SK-N-SH (cell line): ENCODE measurements at regions not wholly inside any gene's neighbourhood (a gene's known extent, or its start where the extent isn't known, plus 50 kb on each side); places are given as distances from the start of the nearest gene placed in this dataset.

Experiments used
- CTCF ChIA-PET: fragments of 300-600, 350-600 bp; formaldehyde crosslinking; extraction: SDS; loops from one replicate; lab custom pipeline; 2021; lab: Yijun Ruan, JAX
- POLR2A ChIA-PET: fragments of 350-600 bp; sonication (Branson Sonifier 250); formaldehyde crosslinking; extraction: SDS; loops from one replicate; lab custom pipeline; 2020; ENCODE audit warnings: antibody characterized with exemption, inconsistent platforms; lab: Yijun Ruan, JAX
- DNase-seq: peaks from one replicate; pipeline ENCODE4 v3.0.0; 2012
- H2AFZ ChIP-seq: fragments of 200-600 bp; sonication (generic); 2 replicates; pipeline ENCODE4 v1.8.1; 2016; ENCODE audit warnings: antibody characterized with exemption, mild to moderate bottlenecking, low read depth
- H3F3A ChIP-seq: fragments of 200-600 bp; sonication (generic); replicated peaks from 2 replicates; pipeline ENCODE3; 2016; ENCODE audit warnings: antibody characterized with exemption, mild to moderate bottlenecking; ENCODE audit not compliant: insufficient read depth
- H3K27ac ChIP-seq, 2 experiments: fragments of 200-500 bp in 1 of 2; fragments of 200-600 bp in 1 of 2; sonication (Bioruptor generic) in 1 of 2; sonication (generic), shearing (Covaris generic) in 1 of 2; 2 replicates each; pipeline versions ENCODE4 v1.5.1 to v1.6.1; 2014 to 2016; ENCODE audit warnings: low read depth in 2 of 2, inconsistent platforms in 1 of 2, low read length in 1 of 2, mild to moderate bottlenecking in 1 of 2, mixed read lengths in 1 of 2
- H3K27me3 ChIP-seq: fragments of 200-600 bp; sonication (generic), shearing (Covaris generic); 2 replicates; pipeline ENCODE4 v1.6.1; 2016; ENCODE audit warnings: mixed run types; ENCODE audit not compliant: insufficient read depth
- H3K36me3 ChIP-seq, 2 experiments: fragments of 200-500 bp in 1 of 2; fragments of 200-600 bp in 1 of 2; sonication (Bioruptor generic) in 1 of 2; sonication (generic) in 1 of 2; replicated peaks in 1 of 2; 2 replicates each; pipeline versions ENCODE3 to v1.5.1; 2014 to 2016; ENCODE audit warnings: low read length in 1 of 2, mild to moderate bottlenecking in 1 of 2; ENCODE audit not compliant: insufficient read depth in 2 of 2, control insufficient read depth in 1 of 2
- H3K4me1 ChIP-seq, 2 experiments: fragments of 200-500 bp in 1 of 2; fragments of 200-600 bp in 1 of 2; sonication (Bioruptor generic) in 1 of 2; sonication (generic), shearing (Covaris generic) in 1 of 2; 2 replicates each; pipeline versions ENCODE4 v1.5.1 to v1.6.1; 2014 to 2016; ENCODE audit warnings: low read depth in 1 of 2, low read length in 1 of 2, mixed run types in 1 of 2; ENCODE audit not compliant: insufficient read depth in 2 of 2, control insufficient read depth in 1 of 2
- H3K4me2 ChIP-seq: fragments of 200-600 bp; sonication (generic), shearing (Covaris generic); 2 replicates; pipeline ENCODE4 v1.6.1; 2017; ENCODE audit warnings: mixed run types
- H3K4me3 ChIP-seq, 2 experiments: fragments of 200-500 bp in 1 of 2; fragments of 200-600 bp in 1 of 2; sonication (Bioruptor generic) in 1 of 2; sonication (generic), shearing (Covaris generic) in 1 of 2; 2 replicates each; pipeline versions ENCODE4 v1.5.1 to v1.8.1; 2014 to 2016; ENCODE audit warnings: low read depth in 2 of 2, inconsistent platforms in 1 of 2, low read length in 1 of 2, mild to moderate bottlenecking in 1 of 2, mixed read lengths in 1 of 2, moderate library complexity in 1 of 2
- H3K79me2 ChIP-seq: fragments of 200-600 bp; sonication (generic); 2 replicates; pipeline ENCODE4 v1.8.1; 2017; ENCODE audit warnings: mild to moderate bottlenecking; ENCODE audit not compliant: insufficient read depth
- H3K9ac ChIP-seq: fragments of 200-600 bp; sonication (generic); 2 replicates; pipeline ENCODE4 v1.6.1; 2017; ENCODE audit warnings: mixed run types
- H3K9me2 ChIP-seq: fragments of 200-600 bp; sonication (generic); 2 replicates; pipeline ENCODE4 v1.6.1; 2017; ENCODE audit warnings: mixed run types
- H3K9me3 ChIP-seq: fragments of 200-600 bp; sonication (generic); 2 replicates; pipeline ENCODE4 v1.6.1; 2017; ENCODE audit warnings: mixed run types, mild to moderate bottlenecking, moderate library complexity
- H4K20me1 ChIP-seq: fragments of 200-600 bp; sonication (generic); 2 replicates; pipeline ENCODE4 v1.6.1; 2017; ENCODE audit warnings: mild to moderate bottlenecking, mixed run types; ENCODE audit not compliant: insufficient read depth
- CHD2 ChIP-seq: fragments of 150-350 bp; IDR thresholded peaks from 2 replicates; pipeline ENCODE4 v1.6.1; 2018; ENCODE audit warnings: low read length; ENCODE audit not compliant: partially characterized antibody
- ELF1 ChIP-seq: IDR thresholded peaks from 2 replicates; pipeline ENCODE4 v1.4.0; 2012
- EP300 ChIP-seq, 2 experiments: IDR thresholded peaks; 2 replicates each; pipeline versions ENCODE4 v1.4.0 to v1.6.1; 2012; ENCODE audit warnings: borderline replicate concordance in 1 of 2, low read depth in 1 of 2, low read length in 1 of 2
- FOXJ3 ChIP-seq: sonication (generic); formaldehyde crosslinking; IDR thresholded peaks from 2 replicates; pipeline ENCODE4 v1.5.1; 2020; ENCODE audit warnings: mild to moderate bottlenecking, missing genetic modification reagents
- FOXM1 ChIP-seq: IDR thresholded peaks from 2 replicates; pipeline ENCODE4 v1.4.0; 2012; ENCODE audit warnings: low read depth, mild to moderate bottlenecking
- GATA2 ChIP-seq: sonication (generic); formaldehyde crosslinking; IDR thresholded peaks from 2 replicates; pipeline ENCODE4 v1.5.0; 2020; ENCODE audit warnings: mild to moderate bottlenecking, missing genetic modification reagents
- IRF3 ChIP-seq: fragments of 150-350 bp; IDR thresholded peaks from 2 replicates; pipeline ENCODE4 v1.6.1; 2016; ENCODE audit warnings: mild to moderate bottlenecking, low read depth, low read length
- NRF1 ChIP-seq: IDR thresholded peaks from 2 replicates; pipeline ENCODE4 v1.6.1; 2012; ENCODE audit warnings: low read depth, mild to moderate bottlenecking, low read length
- RAD21 ChIP-seq: IDR thresholded peaks from 2 replicates; pipeline ENCODE4 v1.6.1; 2012; ENCODE audit warnings: mild to moderate bottlenecking, low read length
- REST ChIP-seq: IDR thresholded peaks from 2 replicates; pipeline ENCODE4 v1.6.1; 2012; ENCODE audit warnings: mild to moderate bottlenecking, low read depth, low read length, moderate library complexity
- RXRA ChIP-seq: IDR thresholded peaks from 2 replicates; pipeline ENCODE4 v1.4.0; 2012; ENCODE audit warnings: low read depth, mild to moderate bottlenecking, borderline replicate concordance
- SIN3A ChIP-seq: IDR thresholded peaks from 2 replicates; pipeline ENCODE4 v1.6.1; 2012; ENCODE audit warnings: low read depth, mild to moderate bottlenecking, low read length, moderate library complexity, borderline replicate concordance
- SMC3 ChIP-seq: IDR thresholded peaks from 2 replicates; pipeline ENCODE4 v1.6.1; 2012; ENCODE audit warnings: low read depth, low read length, improper control_type of control experiment
- TCF12 ChIP-seq: IDR thresholded peaks from 2 replicates; pipeline ENCODE4 v1.4.0; 2012
- TEAD4 ChIP-seq: IDR thresholded peaks from 2 replicates; pipeline ENCODE4 v1.4.0; 2012; ENCODE audit warnings: mild to moderate bottlenecking, borderline replicate concordance; ENCODE audit not compliant: insufficient read depth
- USF1 ChIP-seq: IDR thresholded peaks from 2 replicates; pipeline ENCODE4 v1.4.0; 2012; ENCODE audit warnings: low read depth, borderline replicate concordance
- YY1 ChIP-seq: IDR thresholded peaks from 2 replicates; pipeline ENCODE4 v1.4.0; 2012; ENCODE audit warnings: low read depth, mild to moderate bottlenecking
- ZBTB33 ChIP-seq: IDR thresholded peaks from 2 replicates; pipeline ENCODE4 v1.4.0; 2012; ENCODE audit warnings: low read depth, borderline replicate concordance
- whole genome bisulfite sequencing: methylation state at CpG from one replicate; pipeline ENCODE4 v1.1.6; 2017; ENCODE audit warnings: low lambda C conversion rate; 5-methylcytosine and 5-hydroxymethylcytosine counted together

- Histone ChIP-seq H2AFZ (no peak overlapping the region), H3K36me3 (no peaks in the 10 kb centered on the region), H3K9me2 (no peaks in the 10 kb centered on the region), H3K4me3 (no peak overlapping the region), H3K27me3 (no peaks in the 10 kb centered on the region), H3K9ac (no peak overlapping the region), H3K27ac (no peak overlapping the region), H3K9me3 (no peaks in the 10 kb centered on the region), H4K20me1 (no peaks in the 10 kb centered on the region), H3K4me1 (no peaks in the 10 kb centered on the region), H3F3A (no peaks in the 10 kb centered on the region), H3K79me2 (no peaks in the 10 kb centered on the region), H3K4me2 (no peak overlapping the region)
- WGBS: 53% methylated on average over 4 of the region's 4 CpGs
- DNase-seq: no peak
- TF ChIP-seq IRF3: no peak
- no peak for TF ChIP-seq GATA2
- TF ChIP-seq EP300 (IDR thresholded peaks at IDR 0.05; ENCODE audit: borderline replicate concordance in 1 of 2, low read depth in 1 of 2, low read length in 1 of 2): no peak
- TF ChIP-seq ELF1: no peak
- TF ChIP-seq NRF1: no peak
- TF ChIP-seq TCF12: no peak
- no peak for TF ChIP-seq ZBTB33
- no peak for TF ChIP-seq FOXJ3 (CRISPR knock-in tag)
- TF ChIP-seq USF1: no peak
- TF ChIP-seq REST: no peak
- TF ChIP-seq SMC3: no peak
- no peak for TF ChIP-seq CHD2
- TF ChIP-seq TEAD4: no peak
- TF ChIP-seq SIN3A: no peak
- no peak for TF ChIP-seq RAD21
- no peak for TF ChIP-seq FOXM1
- no peak for TF ChIP-seq RXRA
- no peak for TF ChIP-seq YY1
- POLR2A ChIA-PET: no interaction called here
- CTCF ChIA-PET: no interaction called here
Observed at GRCh38 chr6:8809662-8810061, 374.3 kb upstream of the SLC35B3 start.
